BJ (cell line): ENCODE measurements at regions not wholly inside any gene's neighbourhood (a gene's known extent, or its start where the extent isn't known, plus 50 kb on each side); places are given as distances from the start of the nearest gene placed in this dataset.

Experiments used
- CTCF ChIA-PET: fragments of 350-600 bp; formaldehyde crosslinking; extraction: SDS; loops from one replicate; lab custom pipeline; 2021; ENCODE audit warnings: antibody characterized with exemption, inconsistent platforms; lab: Yijun Ruan, JAX
- POLR2A ChIA-PET: fragments of 300-600 bp; sonication (Branson Sonifier 250); formaldehyde crosslinking; extraction: SDS; loops from one replicate; lab custom pipeline; 2021; ENCODE audit warnings: antibody characterized with exemption; lab: Charles Lee
- DNase-seq: peaks from one replicate; pipeline ENCODE4 v3.0.0-alpha.2; 2011; ENCODE audit warnings: low read depth
- H3K27me3 ChIP-seq: 2 replicates; pipeline ENCODE4 v1.6.0; 2011; ENCODE audit warnings: low read length; ENCODE audit not compliant: control insufficient read depth, insufficient read depth
- H3K36me3 ChIP-seq: 2 replicates; pipeline ENCODE4 v1.5.1; 2011; ENCODE audit warnings: low read length; ENCODE audit not compliant: control insufficient read depth, insufficient read depth
- H3K4me3 ChIP-seq: 2 replicates; pipeline ENCODE4 v1.5.1; 2011; ENCODE audit warnings: low read depth, mild to moderate bottlenecking, control low read depth, low read length
- CTCF ChIP-seq: IDR thresholded peaks from 2 replicates; pipeline ENCODE4 v1.5.1; 2011; ENCODE audit warnings: low read depth, mild to moderate bottlenecking, control low read depth, inconsistent platforms, low read length, moderate library complexity; ENCODE audit not compliant: insufficient read depth

GRCh38 chr2:212831671-212832199 lies 293.1 kb upstream of the ERBB4 start:
- TF ChIP-seq CTCF: no peak
- CTCF ChIA-PET: no interaction called here
- DNase-seq: no peak
- no peak overlapping the region for H3K4me3 ChIP-seq
- POLR2A ChIA-PET: no interaction called here
- no peaks in the 10 kb centered on the region for H3K36me3 ChIP-seq
- no peaks in the 10 kb centered on the region; the same call in 1 of the 2 replicates for H3K27me3 ChIP-seq

DNA sequence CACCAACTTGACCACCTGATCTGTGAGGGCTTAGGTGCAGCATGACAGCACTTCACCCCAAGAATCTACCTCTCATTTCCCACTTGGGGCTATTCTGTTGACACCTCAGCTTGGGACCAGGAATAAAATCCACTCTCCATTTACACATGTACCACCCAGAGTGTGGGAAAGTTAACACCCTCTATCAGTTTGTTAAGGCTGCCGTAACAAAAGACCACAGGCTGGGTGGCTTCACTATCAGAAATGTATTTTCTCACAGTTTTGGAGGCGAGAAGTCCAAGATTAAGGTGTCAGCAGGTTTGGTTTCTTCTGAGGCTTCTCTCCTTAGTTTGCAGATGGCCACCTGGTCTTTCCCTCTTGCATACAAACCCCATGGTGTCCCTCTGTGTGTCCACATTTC lies 277.7 kb upstream of the ERBB4 start:
- POLR2A ChIA-PET: no interaction called here
- Histone ChIP-seq H3K4me3 (no peak overlapping the region), H3K27me3 (peaks cover 2% of the 10 kb centered on the region; the same call in 1 of the 2 replicates), H3K36me3 (no peaks in the 10 kb centered on the region)
- DNase-seq: no peak
- CTCF ChIA-PET: no interaction called here
- no peak for TF ChIP-seq CTCF

DNA sequence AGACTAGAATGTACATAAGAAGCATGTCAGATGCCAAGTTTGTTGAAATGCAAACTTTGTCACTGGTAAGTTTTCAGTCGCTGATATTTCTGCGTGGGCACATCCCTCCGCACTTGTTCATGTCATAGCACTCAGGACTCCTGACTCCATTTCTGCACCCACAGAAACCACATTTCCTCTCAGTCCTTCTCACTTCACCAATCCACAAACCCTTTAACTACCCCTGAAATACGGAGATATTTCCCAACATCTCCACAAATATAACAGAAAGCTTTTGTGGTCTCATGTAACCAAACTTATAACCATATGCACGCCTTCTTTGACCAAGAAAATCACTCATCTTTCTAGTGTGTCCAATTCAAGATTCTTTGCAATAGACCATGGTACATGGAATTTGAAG lies 276.9 kb upstream of the ERBB4 start:
- no peak for DNase-seq
- ChIA-PET CTCF (no interaction called here), POLR2A (no interaction called here)
- Histone ChIP-seq H3K36me3 (no peaks in the 10 kb centered on the region), H3K27me3 (peaks cover 2% of the 10 kb centered on the region; the same call in 1 of the 2 replicates), H3K4me3 (no peak overlapping the region)
- TF ChIP-seq CTCF: no peak

DNA sequence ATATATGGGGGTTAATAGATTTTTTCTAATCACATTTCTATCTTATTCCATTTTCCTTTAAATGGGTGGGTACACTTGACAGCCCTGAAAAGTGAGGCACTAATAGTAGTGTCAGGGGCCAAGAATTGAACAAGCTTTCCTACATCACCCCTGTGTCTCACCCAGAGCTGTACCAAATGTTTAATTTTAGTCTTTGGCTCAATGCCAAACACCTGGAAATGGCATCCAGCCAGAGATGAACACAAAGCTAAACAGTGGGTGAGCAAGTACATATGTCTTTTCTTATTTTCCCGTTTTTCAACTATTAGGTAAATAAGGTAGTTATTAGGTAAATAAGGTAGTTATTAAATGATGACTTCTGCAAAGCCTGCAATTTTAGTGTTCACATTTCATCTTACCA lies 276.3 kb upstream of the ERBB4 start:
- DNase-seq: no peak
- H3K4me3 ChIP-seq: no peak overlapping the region
- TF ChIP-seq CTCF: no peak
- POLR2A ChIA-PET: no interaction called here
- CTCF ChIA-PET: no interaction called here
- H3K27me3 ChIP-seq: peaks cover 2% of the 10 kb centered on the region; the same call in 1 of the 2 replicates
- H3K36me3 ChIP-seq: no peaks in the 10 kb centered on the region

GRCh38 chr2:212811921-212812320 lies 273.3 kb upstream of the ERBB4 start:
- no peak for TF ChIP-seq CTCF
- DNase-seq: no peak
- Histone ChIP-seq H3K4me3 (no peak overlapping the region), H3K27me3 (no peaks in the 10 kb centered on the region), H3K36me3 (no peaks in the 10 kb centered on the region)
- ChIA-PET CTCF (no interaction called here), POLR2A (no interaction called here)
